ENCODE measurements at regions not wholly inside any gene's neighbourhood (a gene's known extent, or its start where the extent isn't known, plus 50 kb on each side); places are given as distances from the start of the nearest gene placed in this dataset.

GRCh38 chr1:42017259-42017658, 98.5 kb upstream of the HIVEP3 start:
- Histone ChIP-seq H3K4me3 (no peak overlapping the region), H3K9me3 (ENCODE audit: low read depth, low read length) (no peaks in the 10 kb centered on the region), H3K27ac (no peak overlapping the region), H3K36me3 (ENCODE audit: insufficient read depth, low read length) (no peaks in the 10 kb centered on the region), H3K9ac (ENCODE audit: insufficient read length) (no peak overlapping the region)
- DNase-seq (ENCODE audit: low read depth, low spot score), result no peak
- TF ChIP-seq FOXP2 (optimal IDR thresholded peaks at IDR 0.05; ENCODE audit: control extremely low read depth, extremely low read length, insufficient read depth) (no peak), POLR2AphosphoS5 (IDR thresholded peaks at IDR 0.05; ENCODE audit: borderline replicate concordance, low read depth, low read length) (no peak), EZH2 (IDR thresholded peaks at IDR 0.05) (no peak)

GRCh38 chr1:42014823-42015222, 96.1 kb upstream of the HIVEP3 start:
- Histone ChIP-seq H3K9me3 (ENCODE audit: low read depth, low read length) (no peaks in the 10 kb centered on the region), H3K9ac (ENCODE audit: insufficient read length) (no peak overlapping the region)

GRCh38 chr1:42013881-42014470, 95.3 kb upstream of the HIVEP3 start:
- Histone ChIP-seq H3K4me3 (no peak overlapping the region), H3K9me3 (ENCODE audit: low read depth, low read length) (no peaks in the 10 kb centered on the region), H3K36me3 (ENCODE audit: insufficient read depth, low read length) (no peaks in the 10 kb centered on the region), H3K9ac (ENCODE audit: insufficient read length) (no peak overlapping the region), H3K27ac (no peak overlapping the region)
- TF ChIP-seq POLR2AphosphoS5 (IDR thresholded peaks at IDR 0.05; ENCODE audit: borderline replicate concordance, low read depth, low read length) (no peak), FOXP2 (optimal IDR thresholded peaks at IDR 0.05; ENCODE audit: control extremely low read depth, extremely low read length, insufficient read depth) (no peak), EZH2 (IDR thresholded peaks at IDR 0.05) (no peak)
- DNase-seq (ENCODE audit: low read depth, low spot score), result no peak

More at GRCh38 chr1:42014823-42015222, 96.1 kb upstream of the HIVEP3 start:
- DNase-seq (ENCODE audit: low read depth, low spot score), result no peak
- TF ChIP-seq FOXP2 (optimal IDR thresholded peaks at IDR 0.05; ENCODE audit: control extremely low read depth, extremely low read length, insufficient read depth) (no peak), POLR2AphosphoS5 (IDR thresholded peaks at IDR 0.05; ENCODE audit: borderline replicate concordance, low read depth, low read length) (no peak), EZH2 (IDR thresholded peaks at IDR 0.05) (no peak)
- H3K4me3 ChIP-seq, result no peak overlapping the region
- H3K36me3 ChIP-seq (ENCODE audit: insufficient read depth, low read length), result no peaks in the 10 kb centered on the region
- H3K27ac ChIP-seq, result no peak overlapping the region

GRCh38 chr1:42012852-42013251, 94.1 kb upstream of the HIVEP3 start:
- H3K27ac ChIP-seq, result no peak overlapping the region
- no peaks in the 10 kb centered on the region for H3K9me3 ChIP-seq (ENCODE audit: low read depth, low read length)
- no peak overlapping the region for H3K9ac ChIP-seq (ENCODE audit: insufficient read length)
- H3K4me3 ChIP-seq, result no peak overlapping the region
- DNase-seq (ENCODE audit: low read depth, low spot score), result no peak
- TF ChIP-seq POLR2AphosphoS5 (IDR thresholded peaks at IDR 0.05; ENCODE audit: borderline replicate concordance, low read depth, low read length) (no peak), EZH2 (IDR thresholded peaks at IDR 0.05) (no peak), FOXP2 (optimal IDR thresholded peaks at IDR 0.05; ENCODE audit: control extremely low read depth, extremely low read length, insufficient read depth) (no peak)
- H3K36me3 ChIP-seq (ENCODE audit: insufficient read depth, low read length), result no peaks in the 10 kb centered on the region

- DNase-seq (ENCODE audit: low read depth, low spot score), result no peak
- no peaks in the 10 kb centered on the region for H3K9me3 ChIP-seq (ENCODE audit: low read depth, low read length)
- H3K36me3 ChIP-seq (ENCODE audit: insufficient read depth, low read length), result no peaks in the 10 kb centered on the region
- H3K27ac ChIP-seq, result no peak overlapping the region
- no peak for TF ChIP-seq FOXP2 (optimal IDR thresholded peaks at IDR 0.05; ENCODE audit: control extremely low read depth, extremely low read length, insufficient read depth)
- no peak overlapping the region for H3K4me3 ChIP-seq
- H3K9ac ChIP-seq (ENCODE audit: insufficient read length), result no peak overlapping the region
These were observed 91.7 kb upstream of the HIVEP3 start for GRCh38 chr1:42010381-42010780.

GRCh38 chr1:42008264-42008663, 89.5 kb upstream of the HIVEP3 start:
- no peak for DNase-seq (ENCODE audit: low read depth, low spot score)
- H3K36me3 ChIP-seq (ENCODE audit: insufficient read depth, low read length), result no peaks in the 10 kb centered on the region
- H3K9me3 ChIP-seq (ENCODE audit: low read depth, low read length), result no peaks in the 10 kb centered on the region
- no peak overlapping the region for H3K27ac ChIP-seq
- no peak overlapping the region for H3K4me3 ChIP-seq
- TF ChIP-seq FOXP2 (optimal IDR thresholded peaks at IDR 0.05; ENCODE audit: control extremely low read depth, extremely low read length, insufficient read depth), result no peak
- TF ChIP-seq EZH2 (IDR thresholded peaks at IDR 0.05), result no peak
- no peak for TF ChIP-seq POLR2AphosphoS5 (IDR thresholded peaks at IDR 0.05; ENCODE audit: borderline replicate concordance, low read depth, low read length)
- no peak overlapping the region for H3K9ac ChIP-seq (ENCODE audit: insufficient read length)

GRCh38 chr1:42006836-42007235, 88.1 kb upstream of the HIVEP3 start:
- DNase-seq (ENCODE audit: low read depth, low spot score), result no peak
- no peak for TF ChIP-seq POLR2AphosphoS5 (IDR thresholded peaks at IDR 0.05; ENCODE audit: borderline replicate concordance, low read depth, low read length)
- TF ChIP-seq FOXP2 (optimal IDR thresholded peaks at IDR 0.05; ENCODE audit: control extremely low read depth, extremely low read length, insufficient read depth), result no peak
- no peaks in the 10 kb centered on the region for H3K36me3 ChIP-seq (ENCODE audit: insufficient read depth, low read length)
- no peaks in the 10 kb centered on the region for H3K9me3 ChIP-seq (ENCODE audit: low read depth, low read length)
- H3K27ac ChIP-seq, result no peak overlapping the region
- H3K9ac ChIP-seq (ENCODE audit: insufficient read length), result no peak overlapping the region
- H3K4me3 ChIP-seq, result no peak overlapping the region

- H3K27ac ChIP-seq, result no peak overlapping the region
These were observed 87.4 kb upstream of the HIVEP3 start for GRCh38 chr1:42006093-42006492.

GRCh38 chr1:42005530-42005929, 86.8 kb upstream of the HIVEP3 start:
- H3K36me3 ChIP-seq (ENCODE audit: insufficient read depth, low read length), result no peaks in the 10 kb centered on the region
- TF ChIP-seq POLR2AphosphoS5 (IDR thresholded peaks at IDR 0.05; ENCODE audit: borderline replicate concordance, low read depth, low read length) (no peak), FOXP2 (optimal IDR thresholded peaks at IDR 0.05; ENCODE audit: control extremely low read depth, extremely low read length, insufficient read depth) (no peak), EZH2 (IDR thresholded peaks at IDR 0.05) (no peak)
- H3K4me3 ChIP-seq, result no peak overlapping the region
- no peak for DNase-seq (ENCODE audit: low read depth, low spot score)
- H3K27ac ChIP-seq, result no peak overlapping the region
- no peaks in the 10 kb centered on the region for H3K9me3 ChIP-seq (ENCODE audit: low read depth, low read length)
- no peak overlapping the region for H3K9ac ChIP-seq (ENCODE audit: insufficient read length)

More at GRCh38 chr1:42006093-42006492, 87.4 kb upstream of the HIVEP3 start:
- TF ChIP-seq FOXP2 (optimal IDR thresholded peaks at IDR 0.05; ENCODE audit: control extremely low read depth, extremely low read length, insufficient read depth) (no peak), POLR2AphosphoS5 (IDR thresholded peaks at IDR 0.05; ENCODE audit: borderline replicate concordance, low read depth, low read length) (no peak), EZH2 (IDR thresholded peaks at IDR 0.05) (no peak)
- Histone ChIP-seq H3K36me3 (ENCODE audit: insufficient read depth, low read length) (no peaks in the 10 kb centered on the region), H3K9ac (ENCODE audit: insufficient read length) (no peak overlapping the region), H3K4me3 (no peak overlapping the region), H3K9me3 (ENCODE audit: low read depth, low read length) (no peaks in the 10 kb centered on the region)
- no peak for DNase-seq (ENCODE audit: low read depth, low spot score)

All from SK-N-MC (cell line).